ACHN (cell line): ENCODE measurements at regions not wholly inside any gene's neighbourhood (a gene's known extent, or its start where the extent isn't known, plus 50 kb on each side); places are given as distances from the start of the nearest gene placed in this dataset.
"Not testable (repeated sequence)": the region's sequence is repeated elsewhere in the genome, so short reads cannot be mapped to it uniquely, and the experiment has no call there.

ENCODE experiments used
- DNase-seq: peaks from one replicate; pipeline ENCODE4 v3.0.0-alpha.2; 2015
- in situ Hi-C: cut with HindIII; loops from 2 replicates; pipeline ENCODE4 v1.10.0; 2017; ENCODE audit warnings: low sequenced_read_pairs, low pct_ligation_motif_present, low pct_unique_long_range_greater_than_20kb

GRCh38 chr9:95391271-95391670, 73.8 kb upstream of the FANCC start:
- DNase-seq, in situ Hi-C loops: not testable (repeated sequence)

GRCh38 chr9:95389373-95389772, 71.9 kb upstream of the FANCC start:
- no peak for DNase-seq
- in situ Hi-C loops = no loop called here

DNA sequence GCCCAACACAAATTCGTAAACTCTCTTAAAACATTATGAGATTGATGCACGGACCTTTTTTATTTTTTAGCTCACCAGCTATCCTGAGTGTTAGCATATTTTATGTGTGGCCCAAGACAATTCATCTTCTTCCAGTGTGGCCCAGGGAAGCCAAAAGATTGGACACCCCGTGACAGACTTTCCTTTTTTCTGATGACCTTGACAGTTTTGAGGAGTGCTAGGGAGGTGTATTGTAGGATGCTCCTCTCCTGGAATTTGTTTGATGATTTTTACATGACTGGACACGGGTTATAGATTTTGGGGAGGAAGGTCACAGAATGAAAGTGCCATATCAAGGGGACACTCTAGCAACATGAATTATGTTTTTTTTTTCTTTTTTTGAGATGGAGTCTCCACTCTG, 69.3 kb upstream of the FANCC start:
- in situ Hi-C loops = no loop called here

DNA sequence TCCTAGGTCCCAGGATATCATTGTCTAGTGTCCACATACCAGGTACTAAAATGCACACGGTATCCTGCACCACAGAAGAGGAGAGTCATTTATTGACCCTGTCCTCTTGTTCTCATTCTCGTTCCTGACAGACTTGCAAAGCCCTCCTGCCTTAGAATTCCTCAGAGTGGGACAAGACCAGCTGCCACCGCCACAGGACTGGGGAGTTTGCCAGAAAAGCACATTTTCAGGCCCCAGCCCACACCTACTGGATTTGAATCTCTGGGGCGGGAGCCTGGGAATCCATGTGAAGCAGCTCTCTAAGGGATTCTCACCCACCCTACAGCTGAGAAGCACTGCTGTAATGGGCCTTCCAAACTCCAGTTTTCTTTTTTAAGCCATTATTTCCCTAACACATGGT, 68.0 kb upstream of the FANCC start:
- DNase-seq = no peak
- in situ Hi-C loops = no loop called here

More for the DNA sequence above, 69.3 kb upstream of the FANCC start:
- DNase-seq = no peak

DNA sequence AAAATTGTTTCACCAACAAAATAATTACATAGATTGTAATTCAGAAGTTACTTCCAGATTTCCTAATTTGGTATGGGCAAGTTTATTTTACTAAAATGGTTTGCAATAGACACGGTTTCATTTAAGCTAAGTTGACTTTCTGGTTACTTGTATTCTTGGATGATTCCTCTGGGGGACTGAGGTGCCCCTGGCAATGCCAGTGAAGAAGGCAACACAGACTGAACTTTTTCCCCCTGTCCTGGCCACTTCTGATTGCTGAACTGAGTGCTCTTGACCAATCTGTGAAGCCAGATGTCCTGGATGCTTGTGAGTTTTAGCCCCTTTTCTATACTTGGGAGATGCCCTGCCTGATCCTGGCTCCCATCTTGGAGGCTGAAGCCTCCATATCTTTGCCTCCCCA, 66.3 kb upstream of the FANCC start:
- in situ Hi-C loops = no loop called here
- DNase-seq = no peak

DNA sequence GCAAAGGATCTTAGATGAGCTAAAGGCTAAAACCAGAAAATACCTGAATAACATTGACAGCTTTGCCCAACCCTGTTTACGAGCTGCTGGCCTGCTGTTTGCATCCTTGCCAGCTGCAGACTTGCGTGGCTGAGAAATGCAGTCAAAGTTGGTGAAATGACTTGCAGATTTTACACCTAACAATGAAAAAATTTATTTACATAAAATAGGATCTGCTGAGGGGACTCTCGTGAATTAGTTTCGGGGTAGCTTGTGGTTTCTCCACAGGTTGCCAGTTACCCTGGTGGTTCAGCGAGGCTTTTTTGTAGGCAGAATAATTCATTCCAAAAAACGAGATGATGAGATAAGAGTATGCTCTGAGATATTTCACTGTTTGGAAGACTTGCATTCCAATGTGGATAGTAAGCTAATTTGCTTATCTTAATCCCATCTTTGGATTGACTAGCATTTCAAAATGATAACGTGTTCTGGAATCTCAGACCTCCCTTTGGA, 65.7 kb upstream of the FANCC start:
- peak; percentile 20 for DNase-seq
- in situ Hi-C loops = no loop called here

DNA sequence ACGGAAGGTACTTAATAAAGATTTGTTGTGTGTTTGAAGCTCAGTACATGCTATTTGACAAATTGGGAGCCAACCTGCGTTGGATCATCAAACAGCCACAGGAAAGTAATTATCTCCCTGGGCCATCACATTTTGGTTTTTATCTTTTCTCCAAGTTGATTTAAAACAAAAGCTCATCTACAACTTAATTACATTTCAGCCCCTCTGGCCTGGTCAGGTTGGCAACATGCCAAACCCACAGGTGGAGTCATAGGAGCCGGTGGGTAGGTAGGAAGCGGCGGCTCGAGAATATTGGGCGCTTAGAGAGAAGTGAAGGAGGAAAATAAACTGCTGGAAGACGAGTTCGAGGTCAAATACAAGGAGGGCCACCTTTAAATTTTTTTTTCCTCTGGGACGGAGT, 64.9 kb upstream of the FANCC start:
- in situ Hi-C loops = no loop called here
- no peak for DNase-seq

DNA sequence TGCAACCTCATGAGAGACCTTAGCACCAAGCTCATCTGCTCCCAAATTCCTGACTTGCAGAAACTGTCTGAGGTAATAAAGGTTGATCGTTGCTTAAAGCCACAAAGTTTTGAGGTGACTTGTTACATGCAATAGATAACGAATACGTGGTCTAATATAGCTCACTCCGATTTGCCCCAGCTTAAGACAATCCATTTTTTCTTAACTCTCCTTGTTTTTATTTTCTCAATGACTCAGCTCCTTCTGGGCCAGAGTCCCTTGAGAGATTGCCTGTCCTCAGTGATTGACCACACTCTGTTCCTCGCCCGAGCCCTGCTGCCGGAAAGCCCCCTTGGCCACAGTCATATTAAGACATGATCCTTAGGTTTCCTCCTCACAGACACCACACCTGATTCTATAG, 63.7 kb upstream of the FANCC start:
- DNase-seq = no peak
- in situ Hi-C loops = no loop called here

DNA sequence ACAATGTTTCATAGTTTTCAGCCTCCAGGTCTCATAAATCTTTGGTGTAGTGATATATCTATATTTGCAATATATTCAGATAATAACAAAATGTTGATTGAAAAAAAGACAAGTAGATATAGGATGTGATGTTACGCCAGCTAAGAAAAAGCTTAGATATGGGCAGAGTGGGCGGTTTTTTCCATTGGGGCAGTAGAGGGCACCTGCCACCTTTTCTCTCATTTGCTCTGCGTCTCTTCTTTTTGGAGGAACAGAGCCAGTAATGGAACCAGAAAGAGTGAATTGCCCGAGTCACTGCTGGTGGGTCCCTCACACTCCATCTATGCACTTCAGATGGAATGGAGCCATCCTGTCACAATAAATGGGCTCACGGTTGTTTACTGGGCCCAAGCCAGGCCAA, 62.1 kb upstream of the FANCC start:
- no peak for DNase-seq
- in situ Hi-C loops = no loop called here

GRCh38 chr9:95373782-95374487, 56.4 kb upstream of the FANCC start:
- in situ Hi-C loops = no loop called here
- DNase-seq = no peak

DNA sequence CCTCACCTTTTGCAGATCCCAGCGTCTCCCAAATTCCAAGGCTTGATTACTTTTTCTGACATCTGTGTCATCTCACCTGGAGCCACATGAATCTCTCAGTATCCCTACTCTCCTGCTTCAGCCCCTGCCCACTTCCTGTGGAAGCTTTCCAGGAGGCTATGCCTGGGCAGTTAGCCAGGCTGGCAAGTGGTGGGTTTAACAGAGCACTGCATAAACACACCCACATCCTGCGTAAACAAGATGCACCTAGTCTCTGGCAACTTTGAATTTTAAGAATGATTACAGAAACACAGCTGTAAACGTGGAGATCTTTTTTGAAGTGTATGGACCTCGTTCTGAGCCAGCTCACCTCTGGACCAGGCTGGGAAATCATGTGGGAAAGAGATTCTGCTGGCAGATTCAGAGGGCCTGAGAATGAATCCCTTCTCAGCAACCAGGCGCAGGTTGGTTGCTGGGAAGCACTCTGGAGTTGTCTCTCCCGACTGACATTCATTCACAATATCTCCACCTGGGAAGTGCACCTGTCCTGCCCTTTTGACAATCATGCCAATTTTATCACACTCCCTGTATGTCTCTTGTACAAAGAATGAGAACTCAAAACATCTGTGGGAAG, 55.7 kb upstream of the FANCC start:
- in situ Hi-C loops = no loop called here
- no peak for DNase-seq

DNA sequence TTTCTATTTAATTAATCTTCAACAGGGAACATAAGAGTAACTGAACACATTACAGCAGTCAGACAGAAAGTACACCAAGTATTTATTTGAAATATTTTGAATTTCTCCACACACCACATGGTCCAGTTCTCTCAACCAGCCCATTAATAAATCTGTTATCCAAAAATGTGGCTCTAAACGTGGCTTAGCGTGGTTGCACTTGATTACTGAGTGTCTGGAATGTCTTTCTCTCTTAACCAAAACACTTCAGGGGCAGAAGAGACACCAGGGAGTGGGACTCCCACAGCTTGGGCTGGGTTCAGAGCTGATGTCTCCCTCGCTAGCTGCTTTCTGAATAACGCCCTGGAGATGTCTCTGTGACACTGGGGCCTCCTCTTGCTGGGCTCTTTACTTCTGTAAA, 52.6 kb upstream of the FANCC start:
- DNase-seq = no peak

DNA sequence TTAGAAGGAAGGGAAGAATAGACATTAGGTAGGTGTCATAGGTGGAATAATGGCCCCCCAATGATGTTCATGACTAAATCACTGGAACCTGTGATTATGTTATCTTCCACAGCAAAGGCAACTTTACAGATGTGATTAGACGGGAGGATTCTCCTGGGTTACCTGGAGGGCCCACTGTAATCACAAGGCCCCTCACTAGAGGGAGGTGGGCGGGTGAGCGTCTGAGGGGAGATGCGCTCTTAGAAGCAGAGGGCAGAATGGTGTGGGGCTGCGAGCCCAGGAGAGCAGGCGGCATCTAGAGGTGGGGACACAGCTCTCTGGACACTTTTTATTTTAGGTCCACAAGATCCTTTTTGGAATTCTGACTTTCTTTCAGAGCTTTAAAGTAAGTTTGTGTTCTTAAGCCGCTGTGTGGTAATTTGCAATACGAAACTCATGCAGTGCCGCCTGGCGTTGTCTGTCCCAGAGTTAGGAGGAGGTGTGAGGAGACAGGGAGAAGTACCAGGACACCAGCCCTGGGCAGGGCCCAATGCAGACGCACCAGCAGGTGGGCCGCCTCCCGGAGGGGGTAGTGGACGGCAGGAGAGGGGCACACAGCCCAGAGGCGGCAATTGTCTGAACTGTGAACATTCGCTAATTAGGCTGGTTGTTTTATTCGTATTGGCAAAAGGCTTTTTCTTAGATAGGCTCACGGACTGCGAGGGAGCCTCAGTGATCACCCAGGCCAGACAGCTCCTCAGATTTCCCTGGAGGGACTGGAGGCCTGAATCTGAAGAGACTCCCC, 51.1 kb upstream of the FANCC start:
- in situ Hi-C loops = no loop called here
- no peak for DNase-seq

More for the DNA sequence above, 52.6 kb upstream of the FANCC start:
- in situ Hi-C loops = no loop called here
